ENCODE measurements at regions not wholly inside any gene's neighbourhood (a gene's known extent, or its start where the extent isn't known, plus 50 kb on each side); places are given as distances from the start of the nearest gene placed in this dataset.

- no peak for TF ChIP-seq POLR2AphosphoS5 (IDR thresholded peaks at IDR 0.05)
- TF ChIP-seq POLR2A (IDR thresholded peaks at IDR 0.05; ENCODE audit: low read depth) = no peak
- no peak for TF ChIP-seq CTCF (IDR thresholded peaks at IDR 0.05)
Measured at GRCh38 chr9:14517154-14517906, 175.9 kb downstream of the ZDHHC21 start.
